BLaER1 treated with 17β-estradiol and CSF1 and Interleukin-3, amounts not matched to agents 10 nM and 100 nM (cell line): ENCODE measurements at regions not wholly inside any gene's neighbourhood (a gene's known extent, or its start where the extent isn't known, plus 50 kb on each side); places are given as distances from the start of the nearest gene placed in this dataset.

Experiments
- H3K27ac ChIP-seq, 11 experiments: shearing (Covaris generic); formaldehyde crosslinking; 2 replicates each; pipeline ENCODE4 v1.8.1; 2022
- H3K27me3 ChIP-seq, 11 experiments: shearing (Covaris generic); formaldehyde crosslinking; 2 replicates each; pipeline ENCODE4 v1.8.1; 2022
- H3K36me3 ChIP-seq, 11 experiments: shearing (Covaris generic); formaldehyde crosslinking; 2 replicates each; pipeline ENCODE4 v1.8.1; 2022
- H3K4me1 ChIP-seq, 10 experiments: shearing (Covaris generic); formaldehyde crosslinking; 2 replicates each; pipeline ENCODE4 v1.8.1; 2022
- H3K4me2 ChIP-seq, 11 experiments: shearing (Covaris generic); formaldehyde crosslinking; 2 replicates each; pipeline ENCODE4 v1.8.1; 2022
- H3K4me3 ChIP-seq, 10 experiments: shearing (Covaris generic); formaldehyde crosslinking; 2 replicates each; pipeline ENCODE4 v1.8.1; 2022
- H3K9ac ChIP-seq, 11 experiments: shearing (Covaris generic); formaldehyde crosslinking; 2 replicates each; pipeline ENCODE4 v1.8.1; 2022
- H3K9me3 ChIP-seq, 11 experiments: shearing (Covaris generic); formaldehyde crosslinking; replicated peaks in 1 of 11; 2 replicates each; pipeline ENCODE4 v1.8.1; 2022
- H4K20me1 ChIP-seq, 11 experiments: shearing (Covaris generic); formaldehyde crosslinking; 2 replicates each; pipeline ENCODE4 v1.8.1; 2022
- Cebpa-rat ChIP-seq, 11 experiments: shearing (Covaris generic); IDR thresholded peaks; 2 replicates each; pipeline ENCODE4 v1.8.1; 2022

DNA sequence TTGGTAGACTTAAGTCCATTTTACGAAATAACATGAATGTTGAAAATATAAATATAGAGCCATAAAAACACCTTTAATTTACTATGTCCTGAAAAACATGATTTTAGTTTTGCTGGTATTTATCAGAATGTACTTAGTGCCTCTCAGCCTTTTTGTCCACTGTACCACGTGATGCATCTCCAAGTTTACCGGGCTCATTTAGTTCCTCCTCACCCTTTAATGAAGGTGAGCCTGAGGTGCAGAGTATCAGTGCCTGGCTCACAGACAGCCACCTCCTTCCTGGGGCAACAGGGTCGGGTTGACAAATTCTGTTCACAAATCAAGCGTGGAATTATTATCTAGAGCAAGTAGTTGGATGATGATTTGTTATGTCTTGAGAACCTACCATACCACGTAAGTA is 420.5 kb upstream of the MEIS1 start:
- Histone ChIP-seq H3K4me3 (no peak overlapping the region), H3K9me3 (peaks cover 0 to 16% (median 12%) of the 10 kb centered on the region in 11 experiments; a peak in 8 of 22 replicates), H3K27ac (no peak overlapping the region), H4K20me1 (no peaks in the 10 kb centered on the region), H3K36me3 (no peaks in the 10 kb centered on the region), H3K9ac (no peak overlapping the region), H3K27me3 (no peaks in the 10 kb centered on the region), H3K4me1 (no peaks in the 10 kb centered on the region), H3K4me2 (no peak overlapping the region)
- no peak for TF ChIP-seq Cebpa-rat (IDR thresholded peaks at IDR 0.05)

DNA sequence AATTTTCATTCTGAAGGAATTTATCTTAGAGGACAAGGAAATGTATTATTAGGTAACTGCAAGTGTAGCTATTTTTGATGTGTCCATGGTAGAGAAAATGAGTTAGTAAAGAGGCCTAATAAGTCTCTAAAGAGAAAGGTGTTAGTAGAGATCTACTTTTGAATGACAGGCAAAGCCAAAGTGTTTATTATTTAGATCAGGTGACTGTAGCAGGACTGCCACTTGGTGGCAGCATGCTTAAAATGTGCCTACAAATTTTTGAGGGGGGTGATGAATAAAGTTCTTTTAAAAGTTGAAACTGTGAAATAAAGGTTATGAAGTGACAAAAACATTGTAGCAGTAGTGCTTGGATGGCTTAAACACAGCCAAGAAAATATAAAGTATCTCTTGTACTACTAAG is 421.5 kb upstream of the MEIS1 start:
- H3K27me3 ChIP-seq, result no peaks in the 10 kb centered on the region
- H4K20me1 ChIP-seq, result no peaks in the 10 kb centered on the region
- no peaks in the 10 kb centered on the region for H3K36me3 ChIP-seq
- H3K4me3 ChIP-seq, result no peak overlapping the region
- no peak for TF ChIP-seq Cebpa-rat (IDR thresholded peaks at IDR 0.05)
- H3K4me2 ChIP-seq, result no peak overlapping the region
- no peak overlapping the region for H3K27ac ChIP-seq
- peaks cover 0 to 16% (median 12%) of the 10 kb centered on the region in 11 experiments; a peak in 8 of 22 replicates for H3K9me3 ChIP-seq
- no peak overlapping the region for H3K9ac ChIP-seq
- H3K4me1 ChIP-seq, result no peaks in the 10 kb centered on the region

DNA sequence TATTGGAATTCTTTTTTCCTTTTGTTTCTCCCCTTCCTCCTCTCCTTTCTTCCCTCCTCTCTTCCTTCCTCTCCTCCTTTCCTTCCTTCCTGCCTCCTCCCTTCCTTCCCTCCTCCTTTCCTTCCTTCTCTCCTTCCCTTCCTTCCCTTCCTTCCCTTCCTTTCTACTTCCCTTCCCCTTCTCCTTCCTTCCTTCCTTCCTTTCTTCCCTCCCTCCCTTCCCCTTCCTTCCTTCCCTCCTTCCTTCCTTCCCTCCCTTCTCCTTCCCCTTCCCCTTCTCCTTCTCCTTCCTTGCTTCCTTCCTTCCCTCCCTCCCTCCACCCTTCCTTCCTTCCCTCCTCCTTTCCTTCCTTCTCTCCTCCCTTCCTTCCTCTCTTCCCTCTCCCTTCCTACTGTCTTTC is 431.0 kb upstream of the MEIS1 start:
- Histone ChIP-seq H3K4me2 (no peak overlapping the region), H3K27ac (no peak overlapping the region), H3K9ac (no peak overlapping the region), H3K4me1 (no peaks in the 10 kb centered on the region), H3K9me3 (no peaks in the 10 kb centered on the region; a peak in 1 of 22 replicates), H4K20me1 (no peaks in the 10 kb centered on the region), H3K27me3 (no peaks in the 10 kb centered on the region), H3K4me3 (no peak overlapping the region), H3K36me3 (no peaks in the 10 kb centered on the region)
- no peak for TF ChIP-seq Cebpa-rat (IDR thresholded peaks at IDR 0.05)

DNA sequence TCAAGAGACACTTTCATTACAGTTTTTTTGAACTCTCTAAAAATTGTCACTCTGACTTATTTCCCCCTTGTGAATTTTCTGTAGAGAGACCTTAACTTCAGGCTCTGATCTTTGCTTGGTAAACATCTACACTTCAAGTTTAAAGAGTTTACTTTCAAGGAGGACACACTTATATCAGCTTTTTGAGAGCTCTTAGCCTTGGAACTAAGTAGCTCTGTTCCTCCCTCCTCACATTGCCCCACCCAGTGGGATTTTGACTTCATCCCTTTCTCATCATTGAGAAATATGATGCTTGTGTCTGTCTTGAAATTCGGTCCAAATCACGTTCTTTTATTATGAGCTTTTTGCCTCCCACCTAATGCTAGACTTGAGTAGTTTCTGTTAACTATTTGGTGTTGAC is 433.4 kb upstream of the MEIS1 start:
- no peaks in the 10 kb centered on the region for H4K20me1 ChIP-seq
- H3K4me2 ChIP-seq, result no peak overlapping the region
- H3K36me3 ChIP-seq, result no peaks in the 10 kb centered on the region
- no peaks in the 10 kb centered on the region for H3K27me3 ChIP-seq
- H3K9me3 ChIP-seq, result no peaks in the 10 kb centered on the region; a peak in 1 of 22 replicates
- no peak overlapping the region for H3K27ac ChIP-seq
- no peak overlapping the region for H3K9ac ChIP-seq
- no peak overlapping the region for H3K4me3 ChIP-seq
- H3K4me1 ChIP-seq, result no peaks in the 10 kb centered on the region
- TF ChIP-seq Cebpa-rat (IDR thresholded peaks at IDR 0.05), result no peak

DNA sequence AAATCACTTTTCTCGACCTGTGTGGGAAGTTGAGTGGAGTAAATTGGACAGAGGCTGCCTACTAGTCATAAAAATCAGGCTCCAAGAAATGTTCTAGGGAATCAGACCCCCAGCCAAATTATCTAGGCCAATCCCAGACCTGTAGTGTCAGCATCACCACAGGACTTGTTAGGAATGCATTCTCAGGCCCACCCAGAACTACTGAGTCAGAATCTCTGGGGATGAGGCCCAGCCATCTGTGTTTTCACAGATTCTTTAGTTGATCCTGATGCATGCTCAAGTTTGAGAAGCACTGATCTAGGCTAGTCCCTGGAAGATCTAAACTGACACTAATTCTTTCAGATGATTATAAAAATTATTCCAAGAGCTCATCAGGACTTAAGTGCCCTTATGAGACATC is 434.0 kb upstream of the MEIS1 start:
- Histone ChIP-seq H3K9me3 (no peaks in the 10 kb centered on the region; a peak in 1 of 22 replicates), H3K4me3 (no peak overlapping the region), H4K20me1 (no peaks in the 10 kb centered on the region), H3K4me2 (no peak overlapping the region), H3K27ac (no peak overlapping the region), H3K9ac (no peak overlapping the region), H3K36me3 (no peaks in the 10 kb centered on the region), H3K4me1 (no peaks in the 10 kb centered on the region), H3K27me3 (no peaks in the 10 kb centered on the region)
- no peak for TF ChIP-seq Cebpa-rat (IDR thresholded peaks at IDR 0.05)

DNA sequence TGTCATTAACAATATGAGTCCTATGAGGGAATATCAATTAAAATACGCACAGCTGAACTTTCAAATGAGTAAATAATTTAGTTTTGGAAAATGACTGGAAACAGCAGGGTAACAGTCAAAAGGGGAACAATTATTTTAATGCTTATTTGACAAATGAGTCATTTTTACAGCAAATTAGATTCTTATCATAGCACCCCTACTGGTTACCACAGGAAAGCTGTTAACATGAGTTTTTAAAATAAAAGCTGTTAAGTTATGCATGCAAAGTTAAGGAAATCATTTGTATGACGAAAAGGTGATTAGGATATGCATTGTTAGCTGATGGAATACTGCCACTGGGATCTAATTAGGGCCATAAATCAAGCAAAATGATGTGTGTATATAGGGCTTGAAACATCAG is 435.1 kb upstream of the MEIS1 start:
- TF ChIP-seq Cebpa-rat (IDR thresholded peaks at IDR 0.05), result no peak
- Histone ChIP-seq H3K36me3 (no peaks in the 10 kb centered on the region), H3K9me3 (no peaks in the 10 kb centered on the region; a peak in 1 of 22 replicates), H3K4me1 (no peaks in the 10 kb centered on the region), H3K27me3 (no peaks in the 10 kb centered on the region), H4K20me1 (no peaks in the 10 kb centered on the region), H3K4me3 (no peak overlapping the region), H3K9ac (no peak overlapping the region), H3K4me2 (no peak overlapping the region), H3K27ac (no peak overlapping the region)

DNA sequence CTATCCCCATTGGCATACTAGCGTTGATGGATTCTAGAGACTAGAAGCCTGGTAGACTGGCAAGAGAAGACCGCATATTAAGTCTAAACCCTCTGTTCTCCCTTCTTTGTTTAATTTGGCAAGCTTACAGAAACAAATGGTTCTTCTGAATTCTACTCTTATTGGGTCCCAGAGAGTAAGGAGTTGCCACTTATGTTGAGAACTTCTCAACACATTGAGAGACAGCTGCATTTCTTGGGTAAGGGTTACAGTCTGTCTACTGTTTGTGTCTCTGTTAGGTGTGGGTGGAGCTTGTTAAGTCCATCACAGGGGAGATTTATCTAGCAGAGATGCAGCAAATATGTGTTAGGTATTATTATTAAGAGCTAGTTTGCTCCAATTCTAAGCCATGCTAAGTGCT is 435.8 kb upstream of the MEIS1 start:
- no peak overlapping the region for H3K27ac ChIP-seq
- H3K4me3 ChIP-seq, result no peak overlapping the region
- no peak overlapping the region for H3K4me2 ChIP-seq
- H3K36me3 ChIP-seq, result no peaks in the 10 kb centered on the region
- no peaks in the 10 kb centered on the region for H3K27me3 ChIP-seq
- no peaks in the 10 kb centered on the region for H4K20me1 ChIP-seq
- TF ChIP-seq Cebpa-rat (IDR thresholded peaks at IDR 0.05), result no peak
- no peak overlapping the region for H3K9ac ChIP-seq
- no peaks in the 10 kb centered on the region; a peak in 1 of 22 replicates for H3K9me3 ChIP-seq
- H3K4me1 ChIP-seq, result no peaks in the 10 kb centered on the region

DNA sequence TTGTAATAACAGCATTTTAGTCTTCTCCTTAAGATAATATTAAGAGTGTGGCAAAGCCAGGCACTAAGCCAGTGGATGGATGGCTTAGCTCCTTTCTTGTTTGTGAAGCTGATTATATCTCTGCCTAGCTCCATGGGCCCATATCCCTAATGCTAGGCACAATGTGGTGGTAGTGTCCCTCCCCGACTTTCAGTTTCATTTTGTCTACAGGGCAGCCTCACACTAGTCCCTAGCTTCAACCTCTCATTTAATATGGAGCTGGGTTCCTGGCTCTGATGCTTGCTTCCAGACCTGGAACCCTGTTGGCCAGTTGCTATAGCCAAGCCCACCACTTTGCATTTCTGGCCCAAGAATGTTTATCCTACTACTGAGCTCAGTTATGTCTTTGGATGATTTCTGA is 437.0 kb upstream of the MEIS1 start:
- no peak for TF ChIP-seq Cebpa-rat (IDR thresholded peaks at IDR 0.05)
- H3K4me3 ChIP-seq, result no peak overlapping the region
- H3K36me3 ChIP-seq, result no peaks in the 10 kb centered on the region
- H3K9ac ChIP-seq, result no peak overlapping the region
- H3K4me1 ChIP-seq, result no peaks in the 10 kb centered on the region
- no peak overlapping the region for H3K27ac ChIP-seq
- no peak overlapping the region for H3K4me2 ChIP-seq
- H4K20me1 ChIP-seq, result no peaks in the 10 kb centered on the region
- H3K27me3 ChIP-seq, result no peaks in the 10 kb centered on the region
- no peaks in the 10 kb centered on the region for H3K9me3 ChIP-seq

DNA sequence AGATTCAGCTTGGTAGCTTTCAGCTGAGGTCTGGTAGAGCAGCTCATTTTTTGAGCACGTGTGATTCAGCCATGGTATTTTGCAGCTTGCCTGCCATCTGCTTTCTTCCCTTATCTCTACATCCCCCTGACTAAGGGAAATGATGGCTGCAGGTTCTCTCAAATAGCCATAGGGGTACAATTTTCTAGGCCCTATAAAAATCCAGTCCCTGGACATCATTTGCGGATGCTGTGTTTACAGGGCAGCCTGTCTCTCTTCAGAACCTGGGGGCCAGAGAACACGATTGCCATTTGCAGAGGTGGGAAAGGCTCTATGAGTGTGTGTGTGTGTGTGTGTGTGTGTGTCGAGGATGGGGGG is 442.7 kb upstream of the MEIS1 start:
- Histone ChIP-seq H3K27ac (no peak overlapping the region), H3K9me3 (peaks cover 12 to 23% (median 18%) of the 10 kb centered on the region in 11 experiments)

DNA sequence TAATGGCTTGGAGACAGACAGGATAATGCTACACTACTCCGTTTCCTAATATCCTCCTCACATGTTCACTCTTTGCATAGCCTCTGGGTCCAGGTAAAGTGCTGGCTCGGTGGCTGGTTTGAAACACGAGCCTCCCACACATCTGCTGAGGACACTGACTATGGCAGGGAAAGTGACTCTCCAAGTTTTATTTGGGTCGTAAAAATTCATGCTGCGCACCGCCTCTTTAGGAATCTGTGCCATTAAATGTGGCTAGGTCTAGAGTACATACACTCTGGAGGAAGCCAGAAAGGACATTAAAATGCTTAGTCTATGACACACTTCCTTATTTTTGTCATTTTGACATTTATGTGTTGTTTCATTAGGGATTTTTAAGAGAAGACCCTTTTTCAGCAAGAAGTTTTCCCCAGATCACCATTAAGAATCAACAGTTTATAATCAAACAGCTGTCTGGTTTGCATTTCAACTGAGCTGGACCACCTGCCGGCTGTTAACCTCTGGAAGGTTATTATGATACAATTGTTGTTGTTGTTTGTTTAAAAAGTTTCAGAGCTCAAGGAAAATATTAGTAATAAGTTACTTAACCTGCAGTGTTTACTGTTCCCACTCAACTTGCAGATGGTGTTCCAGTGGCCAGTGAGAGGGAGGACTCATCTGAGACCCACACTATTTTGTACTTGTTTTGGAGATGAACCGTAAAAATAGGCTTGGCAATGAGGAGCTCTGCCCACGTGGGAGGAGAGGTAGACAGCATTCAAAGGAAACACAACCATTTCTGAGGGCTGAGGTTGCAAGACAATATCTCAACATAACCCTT is 443.3 kb upstream of the MEIS1 start:
- Histone ChIP-seq H3K36me3 (no peaks in the 10 kb centered on the region), H3K4me1 (no peaks in the 10 kb centered on the region), H3K9ac (no peak overlapping the region), H4K20me1 (no peaks in the 10 kb centered on the region), H3K9me3 (peaks cover 12 to 23% (median 18%) of the 10 kb centered on the region in 11 experiments), H3K4me2 (no peak overlapping the region), H3K4me3 (no peak overlapping the region), H3K27ac (no peak overlapping the region), H3K27me3 (no peaks in the 10 kb centered on the region)
- TF ChIP-seq Cebpa-rat (IDR thresholded peaks at IDR 0.05), result no peak

More for the DNA sequence above, 442.7 kb upstream of the MEIS1 start:
- TF ChIP-seq Cebpa-rat (IDR thresholded peaks at IDR 0.05), result no peak
- no peak overlapping the region for H3K4me3 ChIP-seq
- H3K9ac ChIP-seq, result no peak overlapping the region
- no peaks in the 10 kb centered on the region for H3K4me1 ChIP-seq
- H3K36me3 ChIP-seq, result no peaks in the 10 kb centered on the region
- no peak overlapping the region for H3K4me2 ChIP-seq
- H3K27me3 ChIP-seq, result no peaks in the 10 kb centered on the region
- H4K20me1 ChIP-seq, result no peaks in the 10 kb centered on the region
